ENCODE measurements at regions not wholly inside any gene's neighbourhood (a gene's known extent, or its start where the extent isn't known, plus 50 kb on each side); places are given as distances from the start of the nearest gene placed in this dataset.
"Not testable (repeated sequence)": the region's sequence is repeated elsewhere in the genome, so short reads cannot be mapped to it uniquely, and the experiment has no call there.

DNA sequence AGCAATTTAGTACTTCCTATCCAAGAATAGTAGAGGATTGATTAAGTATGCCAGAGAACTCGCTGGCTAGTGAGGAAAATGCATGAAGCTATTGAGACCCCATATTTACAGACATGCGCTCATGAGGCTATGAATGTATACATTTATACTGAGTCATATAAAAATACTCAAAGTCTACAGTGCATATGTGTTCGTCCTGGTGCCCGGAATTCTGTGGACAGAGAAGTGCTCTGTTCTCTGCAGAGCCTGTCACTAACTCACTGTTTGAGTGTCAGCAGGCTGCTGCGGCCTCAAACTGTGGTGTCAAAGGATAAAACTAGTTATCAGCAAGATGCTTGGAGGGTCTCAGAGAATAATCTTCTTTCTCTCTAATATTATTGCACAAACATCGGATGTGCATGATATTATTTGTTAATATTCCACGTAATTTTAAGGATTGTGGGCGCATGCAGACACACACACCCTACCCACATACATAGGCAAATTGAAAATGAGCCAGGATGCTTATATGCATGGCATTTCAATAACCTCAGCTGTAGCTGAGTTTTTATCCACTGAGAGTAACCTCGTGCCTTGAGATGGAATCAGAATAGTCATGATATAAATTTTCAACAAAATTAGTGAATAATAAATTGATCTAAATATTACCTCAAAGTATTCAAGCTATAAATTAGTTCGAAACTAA, 50.0 kb upstream of the TSC22D2 start:
- Mint-ChIP-seq H3K27me3 (no peaks in the 10 kb centered on the region), H3K9me3 (peaks cover 0 to 2% (median 0%) of the 10 kb centered on the region in 3 donors), H3K36me3 (no peaks in the 10 kb centered on the region), H3K4me3 (no peak overlapping the region), H3K27ac (no peak overlapping the region), H3K4me1 (peaks cover 0 to 1% (median 0%) of the 10 kb centered on the region in 3 donors)

DNA sequence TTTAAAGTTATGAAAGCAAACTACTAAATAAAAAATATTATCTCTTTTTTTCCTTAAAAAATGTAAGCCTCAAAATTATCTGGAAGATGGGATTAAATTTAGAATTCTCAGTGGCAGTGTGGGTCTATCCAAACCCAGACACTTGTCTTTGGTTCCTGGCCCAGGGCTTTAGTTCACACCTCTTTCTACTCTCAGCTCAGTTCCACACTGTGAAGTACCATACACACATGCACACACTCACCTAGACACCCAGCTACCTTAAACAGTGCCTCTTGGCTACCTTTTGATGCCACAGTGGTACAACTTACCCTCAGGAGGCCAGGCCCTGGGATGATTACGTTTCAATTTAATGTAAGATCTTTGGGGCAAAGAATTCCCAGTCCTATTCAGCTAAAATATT, 51.0 kb upstream of the TSC22D2 start:
- Mint-ChIP-seq H3K36me3 (no peaks in the 10 kb centered on the region), H3K4me1 (peaks cover 0 to 1% (median 0%) of the 10 kb centered on the region in 3 donors), H3K9me3 (peaks cover 0 to 2% (median 0%) of the 10 kb centered on the region in 3 donors), H3K27ac (no peak overlapping the region), H3K4me3 (no peak overlapping the region), H3K27me3 (no peaks in the 10 kb centered on the region)

DNA sequence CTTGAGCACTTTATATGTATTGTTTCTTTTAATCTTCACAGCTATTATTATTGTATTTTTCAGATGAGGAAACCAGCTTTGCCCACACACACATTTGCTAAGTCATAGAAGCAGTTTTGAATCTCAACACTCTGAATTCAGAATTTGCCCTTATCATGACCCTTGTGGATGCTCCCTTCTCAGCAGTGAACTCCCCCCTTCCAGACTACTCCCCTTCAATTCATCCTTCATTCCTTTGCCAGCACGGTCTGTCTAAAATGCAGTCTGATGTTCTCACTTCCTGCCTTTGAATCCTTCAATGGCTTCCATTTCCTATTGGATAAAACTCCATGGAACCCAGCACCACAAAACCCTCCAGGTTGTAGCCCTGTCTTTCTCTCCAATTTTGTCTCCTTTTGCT, 52.5 kb upstream of the TSC22D2 start:
- no peak overlapping the region for H3K27ac Mint-ChIP-seq
- no peaks in the 10 kb centered on the region for H3K36me3 Mint-ChIP-seq
- H3K4me3 Mint-ChIP-seq = no peak overlapping the region
- H3K4me1 Mint-ChIP-seq = no peaks in the 10 kb centered on the region
- no peaks in the 10 kb centered on the region for H3K9me3 Mint-ChIP-seq
- no peaks in the 10 kb centered on the region for H3K27me3 Mint-ChIP-seq

DNA sequence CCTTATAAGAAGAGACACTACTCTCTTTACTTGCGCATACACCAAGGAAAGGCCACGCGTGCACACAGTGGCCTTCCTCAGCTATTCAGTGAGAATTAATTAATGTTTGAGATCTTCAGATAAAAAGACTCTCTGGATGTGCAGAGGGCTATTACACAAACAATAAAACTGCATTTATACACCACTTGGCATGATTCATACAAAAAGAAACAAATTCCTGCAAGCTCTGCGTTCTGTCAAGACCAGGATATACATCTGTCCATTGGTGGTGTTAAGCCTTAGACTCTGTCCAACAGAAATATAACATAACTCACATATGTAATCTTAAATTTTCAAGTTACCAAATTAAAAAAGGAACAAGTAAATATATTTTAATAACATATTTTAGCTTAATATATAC, 55.2 kb upstream of the TSC22D2 start:
- Mint-ChIP-seq H3K9me3 (no peaks in the 10 kb centered on the region), H3K27ac (no peak overlapping the region)

GRCh38 chr3:150351398-150351797, 56.7 kb upstream of the TSC22D2 start:
- peaks cover 3% of the 10 kb centered on the region for H3K27me3 Mint-ChIP-seq
- no peaks in the 10 kb centered on the region for H3K9me3 Mint-ChIP-seq
- peaks cover 0 to under 1% (median 0%) of the 10 kb centered on the region in 3 donors for H3K4me1 Mint-ChIP-seq
- no peaks in the 10 kb centered on the region for H3K36me3 Mint-ChIP-seq
- no peak overlapping the region for H3K4me3 Mint-ChIP-seq
- H3K27ac Mint-ChIP-seq = no peak overlapping the region

More for the DNA sequence above, 55.2 kb upstream of the TSC22D2 start:
- H3K4me3 Mint-ChIP-seq = no peak overlapping the region
- no peaks in the 10 kb centered on the region for H3K27me3 Mint-ChIP-seq
- H3K36me3 Mint-ChIP-seq = no peaks in the 10 kb centered on the region
- H3K4me1 Mint-ChIP-seq = no peaks in the 10 kb centered on the region

DNA sequence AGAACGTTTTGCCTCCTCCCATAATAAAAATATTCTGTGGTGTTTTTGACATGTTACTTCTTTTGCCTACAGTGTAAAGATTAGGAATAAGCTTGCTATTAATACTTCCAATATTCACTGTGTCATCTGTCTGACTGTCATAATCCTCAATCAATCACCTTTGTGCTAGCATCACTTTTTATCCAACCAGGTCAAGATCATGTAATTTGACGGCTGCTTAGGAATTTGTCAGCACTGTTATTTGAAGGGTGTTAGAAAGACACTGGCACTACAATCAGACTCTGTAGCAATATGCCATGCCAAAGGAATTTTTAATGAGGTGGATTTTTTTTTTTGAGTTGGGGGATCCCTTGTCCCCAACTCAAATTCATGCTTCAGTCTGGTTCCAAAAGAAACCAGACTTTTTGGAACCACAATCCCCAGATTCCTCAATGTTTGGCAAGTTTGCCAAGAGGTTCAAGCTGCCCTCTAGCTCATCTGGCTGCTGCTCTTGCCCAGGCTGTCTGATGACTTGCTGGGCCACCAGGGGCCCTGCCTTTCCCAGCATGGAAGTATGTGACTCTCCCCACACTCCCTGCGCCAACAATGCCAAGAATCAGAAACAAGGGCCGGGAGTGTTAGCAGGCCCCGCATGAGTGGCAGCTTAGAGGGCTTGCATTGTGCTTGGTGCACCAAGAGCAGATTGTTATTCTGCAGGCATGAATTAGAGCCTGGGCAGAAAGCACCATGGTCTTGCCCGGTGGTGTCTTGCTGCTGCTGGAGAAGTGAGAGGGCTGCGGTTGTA, 58.6 kb upstream of the TSC22D2 start:
- Mint-ChIP-seq H3K36me3 (no peaks in the 10 kb centered on the region), H3K27ac (no peak overlapping the region), H3K4me1 (peaks cover 0 to 2% (median 0%) of the 10 kb centered on the region in 3 donors), H3K9me3 (no peaks in the 10 kb centered on the region), H3K27me3 (peaks cover 3% of the 10 kb centered on the region), H3K4me3 (no peak overlapping the region)

GRCh38 chr3:150348500-150348899, 59.6 kb upstream of the TSC22D2 start:
- H3K27me3 Mint-ChIP-seq = peaks cover 3% of the 10 kb centered on the region
- no peak overlapping the region for H3K27ac Mint-ChIP-seq
- peaks cover 0 to 2% (median 0%) of the 10 kb centered on the region in 3 donors for H3K4me1 Mint-ChIP-seq
- H3K4me3 Mint-ChIP-seq = no peak overlapping the region
- H3K36me3 Mint-ChIP-seq = no peaks in the 10 kb centered on the region
- no peaks in the 10 kb centered on the region for H3K9me3 Mint-ChIP-seq

DNA sequence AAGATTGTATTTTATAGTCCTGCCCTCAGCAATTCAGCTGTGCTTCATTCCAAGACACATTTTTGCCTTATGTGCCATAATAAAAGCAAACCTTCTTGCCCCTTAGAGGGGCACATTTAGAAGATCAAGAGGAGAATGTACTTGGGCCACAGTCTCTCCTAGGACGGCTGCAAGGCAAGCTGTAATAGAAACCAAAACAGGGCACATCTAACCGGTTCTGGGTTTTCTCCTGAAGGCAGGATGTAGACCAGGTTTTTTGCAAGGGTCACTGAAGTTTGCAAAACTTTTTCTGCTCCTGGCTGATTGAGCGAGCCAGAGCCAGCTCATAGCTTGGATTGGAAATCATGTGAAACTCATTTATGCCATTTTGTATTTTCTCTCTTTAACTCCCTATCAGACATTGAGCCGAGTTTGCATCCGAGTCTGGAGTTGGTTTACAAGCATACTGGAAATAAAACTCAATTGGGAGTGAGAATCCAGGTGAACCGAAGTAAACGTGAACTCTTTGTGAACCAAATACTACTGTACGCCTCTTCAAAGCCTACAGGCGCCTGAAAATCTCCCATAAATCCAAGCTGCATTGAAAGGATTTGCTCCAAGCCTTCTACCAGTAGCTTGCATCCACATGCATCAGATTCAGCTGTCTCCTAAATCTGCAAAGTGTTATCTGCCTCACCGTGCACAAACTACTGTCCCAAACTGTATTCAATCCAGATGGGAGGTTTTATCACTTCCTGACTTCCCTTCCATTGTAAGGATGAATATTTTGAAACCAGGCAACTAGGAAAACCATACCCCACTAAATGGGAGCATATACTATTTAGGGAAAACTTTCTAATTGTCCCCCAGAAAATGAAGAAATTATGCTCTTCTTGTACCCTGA, 60.9 kb upstream of the TSC22D2 start:
- H3K4me3 Mint-ChIP-seq = no peak overlapping the region
- H3K36me3 Mint-ChIP-seq = no peaks in the 10 kb centered on the region
- H3K4me1 Mint-ChIP-seq = peaks cover 0 to 2% (median 0%) of the 10 kb centered on the region in 3 donors
- H3K9me3 Mint-ChIP-seq = no peaks in the 10 kb centered on the region
- no peak overlapping the region for H3K27ac Mint-ChIP-seq
- peaks cover 3% of the 10 kb centered on the region for H3K27me3 Mint-ChIP-seq

- Mint-ChIP-seq H3K4me3 (no peak overlapping the region), H3K4me1 (peaks cover 0 to 2% (median 0%) of the 10 kb centered on the region in 3 donors), H3K9me3 (no peaks in the 10 kb centered on the region), H3K27ac (no peak overlapping the region), H3K27me3 (peaks cover 3% of the 10 kb centered on the region), H3K36me3 (no peaks in the 10 kb centered on the region)
Measured at GRCh38 chr3:150346266-150346665, 61.8 kb upstream of the TSC22D2 start.

DNA sequence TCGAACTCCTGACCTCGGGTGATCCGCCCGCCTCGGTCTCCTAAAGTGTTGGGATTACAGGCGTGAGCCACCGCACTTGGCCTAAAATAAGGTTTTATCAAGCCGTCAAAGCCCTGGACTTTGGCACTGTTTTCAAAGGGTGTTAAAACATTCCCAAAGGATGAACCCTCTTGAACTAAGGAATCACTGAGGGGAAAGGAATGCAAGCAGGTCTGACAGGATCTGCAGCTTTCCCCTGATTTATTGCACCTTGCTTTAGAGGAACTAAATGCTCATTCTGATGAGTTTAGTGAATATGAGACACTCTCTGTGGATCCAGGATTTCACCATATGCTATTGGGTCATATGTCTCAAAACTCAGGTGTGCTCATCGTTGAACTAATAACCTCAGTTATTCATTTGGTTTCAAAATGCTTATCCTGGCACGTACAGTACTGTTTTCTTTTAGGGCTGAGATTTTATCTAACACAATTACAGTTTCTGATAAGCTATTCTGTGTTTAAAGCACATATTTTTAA, 63.0 kb upstream of the TSC22D2 start:
- Mint-ChIP-seq H3K27ac (no peak overlapping the region), H3K36me3 (no peaks in the 10 kb centered on the region), H3K4me3 (no peak overlapping the region), H3K9me3 (no peaks in the 10 kb centered on the region), H3K4me1 (peaks cover 0 to 2% (median 0%) of the 10 kb centered on the region in 3 donors), H3K27me3 (peaks cover 3% of the 10 kb centered on the region)

- no peak overlapping the region for H3K27ac Mint-ChIP-seq
- H3K9me3 Mint-ChIP-seq = no peaks in the 10 kb centered on the region
- peaks cover 0 to 2% (median 0%) of the 10 kb centered on the region in 3 donors for H3K4me1 Mint-ChIP-seq
- no peaks in the 10 kb centered on the region for H3K36me3 Mint-ChIP-seq
- H3K27me3 Mint-ChIP-seq = peaks cover 3% of the 10 kb centered on the region
- no peak overlapping the region for H3K4me3 Mint-ChIP-seq
Measured at GRCh38 chr3:150344079-150344759, 63.9 kb upstream of the TSC22D2 start.

- Mint-ChIP-seq H3K4me3 (no peak overlapping the region), H3K9me3 (no peaks in the 10 kb centered on the region), H3K36me3 (no peaks in the 10 kb centered on the region), H3K27me3 (peaks cover 4% of the 10 kb centered on the region), H3K4me1 (peaks cover 0 to 2% (median 0%) of the 10 kb centered on the region in 3 donors), H3K27ac (no peak overlapping the region)
Measured at GRCh38 chr3:150342896-150343467, 65.1 kb upstream of the TSC22D2 start.

- peaks cover 0 to 2% (median 0%) of the 10 kb centered on the region in 3 donors for H3K4me1 Mint-ChIP-seq
- H3K36me3 Mint-ChIP-seq = no peaks in the 10 kb centered on the region
- H3K27ac Mint-ChIP-seq = no peak overlapping the region
- peaks cover 2% of the 10 kb centered on the region for H3K27me3 Mint-ChIP-seq
- H3K9me3 Mint-ChIP-seq = no peaks in the 10 kb centered on the region
- H3K4me3 Mint-ChIP-seq = no peak overlapping the region
Measured at GRCh38 chr3:150341891-150342290, 66.2 kb upstream of the TSC22D2 start.

DNA sequence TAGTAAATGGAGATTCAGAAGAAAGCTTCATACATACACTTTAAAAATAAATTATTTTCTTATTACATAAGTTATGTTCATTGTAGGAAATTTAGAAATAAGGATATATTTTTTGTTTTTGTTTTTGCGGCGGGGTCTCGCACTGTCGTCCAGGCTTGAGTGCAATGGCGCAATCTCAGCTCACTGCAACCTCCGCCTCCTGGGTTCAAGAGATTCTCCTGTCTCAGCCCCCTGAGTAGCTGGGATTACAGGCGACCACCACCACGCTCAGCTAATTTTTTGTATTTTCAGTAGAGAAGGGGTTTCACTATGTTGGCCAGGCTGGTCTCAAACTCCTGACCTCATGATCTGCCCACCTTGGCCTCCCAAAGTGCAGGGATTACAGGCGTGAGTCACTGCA, 71.7 kb upstream of the TSC22D2 start:
- H3K9me3 Mint-ChIP-seq, H3K36me3 Mint-ChIP-seq, H3K27ac Mint-ChIP-seq, H3K27me3 Mint-ChIP-seq, H3K4me3 Mint-ChIP-seq, H3K4me1 Mint-ChIP-seq: not testable (repeated sequence)
